ENCODE measurements at regions not wholly inside any gene's neighbourhood (a gene's known extent, or its start where the extent isn't known, plus 50 kb on each side); places are given as distances from the start of the nearest gene placed in this dataset.

- TF ChIP-seq CTCF (IDR thresholded peaks at IDR 0.05; ENCODE audit: borderline replicate concordance, insufficient read depth, low read depth, low read length) = no peak
- no peak overlapping the region for H3K4me3 ChIP-seq (ENCODE audit: low read depth, low read length)
These were observed 459.8 kb downstream of the CDH8 start for GRCh38 chr16:61576476-61576875.

GRCh38 chr16:61575617-61576016 lies 460.6 kb downstream of the CDH8 start:
- no peak for TF ChIP-seq CTCF (IDR thresholded peaks at IDR 0.05; ENCODE audit: borderline replicate concordance, insufficient read depth, low read depth, low read length)

GRCh38 chr16:61569028-61569427 lies 467.2 kb downstream of the CDH8 start:
- H3K4me3 ChIP-seq (ENCODE audit: low read depth, low read length) = no peak overlapping the region
- no peak for TF ChIP-seq CTCF (IDR thresholded peaks at IDR 0.05; ENCODE audit: borderline replicate concordance, insufficient read depth, low read depth, low read length)

More at GRCh38 chr16:61575617-61576016, 460.6 kb downstream of the CDH8 start:
- no peak overlapping the region for H3K4me3 ChIP-seq (ENCODE audit: low read depth, low read length)

GRCh38 chr16:61564716-61565115 lies 471.5 kb downstream of the CDH8 start:
- no peak overlapping the region for H3K4me3 ChIP-seq (ENCODE audit: low read depth, low read length)
- TF ChIP-seq CTCF (IDR thresholded peaks at IDR 0.05; ENCODE audit: borderline replicate concordance, insufficient read depth, low read depth, low read length) = no peak

- H3K4me3 ChIP-seq (ENCODE audit: low read depth, low read length) = no peak overlapping the region
- no peak for TF ChIP-seq CTCF (IDR thresholded peaks at IDR 0.05; ENCODE audit: borderline replicate concordance, insufficient read depth, low read depth, low read length)
These were observed 480.4 kb downstream of the CDH8 start for GRCh38 chr16:61555718-61556441.

GRCh38 chr16:61549327-61549726 lies 486.9 kb downstream of the CDH8 start:
- H3K4me3 ChIP-seq (ENCODE audit: low read depth, low read length) = no peak overlapping the region
- no peak for TF ChIP-seq CTCF (IDR thresholded peaks at IDR 0.05; ENCODE audit: borderline replicate concordance, insufficient read depth, low read depth, low read length)

GRCh38 chr16:61547626-61548025 lies 488.6 kb downstream of the CDH8 start:
- no peak for TF ChIP-seq CTCF (IDR thresholded peaks at IDR 0.05; ENCODE audit: borderline replicate concordance, insufficient read depth, low read depth, low read length)

More at GRCh38 chr16:61547626-61548025, 488.6 kb downstream of the CDH8 start:
- H3K4me3 ChIP-seq (ENCODE audit: low read depth, low read length) = no peak overlapping the region
